ENCODE measurements at regions not wholly inside any gene's neighbourhood (a gene's known extent, or its start where the extent isn't known, plus 50 kb on each side); places are given as distances from the start of the nearest gene placed in this dataset.

DNA sequence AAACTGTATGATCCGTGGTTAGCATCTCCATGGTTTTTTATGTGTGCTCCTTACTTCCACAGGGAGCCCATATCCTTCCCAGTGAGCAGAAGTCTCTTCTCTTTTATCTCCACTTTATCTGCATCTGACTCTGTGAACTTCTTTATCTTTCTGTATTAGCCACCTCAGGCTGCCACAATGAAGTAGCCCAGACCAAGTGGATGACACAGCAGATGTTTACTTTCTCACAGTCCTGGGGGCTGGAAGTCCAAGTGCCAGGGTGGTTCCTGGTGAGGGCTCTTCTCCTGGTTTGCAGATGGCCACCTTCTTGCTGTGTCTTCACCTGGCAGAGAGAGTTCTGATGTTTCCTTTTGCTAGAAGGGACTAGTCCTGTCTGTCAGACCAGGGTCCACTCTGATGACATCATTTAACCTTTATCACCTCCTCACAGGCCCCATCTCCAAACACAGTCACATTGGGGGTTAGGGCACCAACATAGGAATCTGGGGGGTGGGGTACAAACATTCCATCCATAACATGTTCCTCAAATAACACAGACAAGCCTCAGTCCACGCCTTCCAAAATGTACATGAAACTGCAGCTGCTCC, 108.5 kb upstream of the RNF32 start:
- no peaks in the 10 kb centered on the region for H3K79me1 ChIP-seq (ENCODE audit: low read depth in 1 of 2, low read length in 2 of 2)
- H3K23ac ChIP-seq (ENCODE audit: low read depth, low read length), result no peak overlapping the region
- ChIA-PET CTCF (no interaction called here), POLR2A (ENCODE audit: unreplicated experiment) (no interaction called here)
- no peak overlapping the region for H3K4ac ChIP-seq (ENCODE audit: low read depth, low read length)
- dilution Hi-C loops (cut with HindIII; ENCODE audit: low sequenced_read_pairs, unreplicated experiment), result no loop called here
- no peak overlapping the region for H3K4me2 ChIP-seq (ENCODE audit: low read depth, low read length)
- in situ Hi-C loops (cut with MboI; ENCODE audit: low sequenced_read_pairs), result no loop called here
- no peaks in the 10 kb centered on the region for H3K4me1 ChIP-seq (ENCODE audit: control insufficient read depth, insufficient read depth, low read length)
- H3K27ac ChIP-seq (ENCODE audit: insufficient read depth, low read length), result no peak overlapping the region
- no peak overlapping the region for H4K8ac ChIP-seq (ENCODE audit: low read depth in 2 of 2, low read length in 2 of 2)
- no peak overlapping the region for H2AFZ ChIP-seq (replicated peaks; ENCODE audit: low read length, poor library complexity)
- TF ChIP-seq MXI1 (IDR thresholded peaks at IDR 0.05; ENCODE audit: borderline replicate concordance, low read depth, low read length) (no peak), SMC3 (IDR thresholded peaks at IDR 0.05; ENCODE audit: low read depth, low read length) (no peak), RFX5 (IDR thresholded peaks at IDR 0.05; ENCODE audit: low read depth, low read length) (no peak), MAFK (IDR thresholded peaks at IDR 0.05; ENCODE audit: low read depth, low read length) (no peak), NFE2L2 (IDR thresholded peaks at IDR 0.05; ENCODE audit: low read depth, low read length) (no peak), CHD1 (IDR thresholded peaks at IDR 0.05; ENCODE audit: low read depth, low read length) (no peak), BHLHE40 (IDR thresholded peaks at IDR 0.05; ENCODE audit: low read depth, low read length) (no peak), MAZ (IDR thresholded peaks at IDR 0.05; ENCODE audit: borderline replicate concordance, low read depth, low read length) (no peak), FOS (IDR thresholded peaks at IDR 0.05; ENCODE audit: low read depth, low read length) (no peak), RCOR1 (IDR thresholded peaks at IDR 0.05; ENCODE audit: insufficient replicate concordance, low read length) (no peak), RAD21 (IDR thresholded peaks at IDR 0.05; ENCODE audit: low read length) (no peak), CTCF (conservative IDR thresholded peaks at IDR 0.05; ENCODE audit: low read depth, low read length) (no peak), POLR2A (IDR thresholded peaks at IDR 0.05; ENCODE audit: low read depth, low read length) (no peak), CEBPB (IDR thresholded peaks at IDR 0.05; ENCODE audit: low read depth, low read length) (no peak), USF2 (IDR thresholded peaks at IDR 0.05; ENCODE audit: low read depth, low read length) (no peak)
- H2BK15ac ChIP-seq (ENCODE audit: low read depth, low read length), result no peak overlapping the region
- H4K20me1 ChIP-seq (ENCODE audit: insufficient read depth, low read length), result no peaks in the 10 kb centered on the region
- H2BK120ac ChIP-seq (ENCODE audit: low read depth, low read length), result no peak overlapping the region
- H4K91ac ChIP-seq (ENCODE audit: insufficient read depth, low read depth, low read length), result no peak overlapping the region
- H2BK20ac ChIP-seq (ENCODE audit: low read depth, low read length), result no peak overlapping the region
- peaks cover 7% of the 10 kb centered on the region for H3K9me3 ChIP-seq (ENCODE audit: control insufficient read depth, insufficient read depth, low read length)
- WGBS, 2 experiments (ENCODE audit: extremely low coverage in 2 of 2, insufficient read length in 1 of 2), result no CpG with 5 or more reads among the region's 2 CpGs
- no peak overlapping the region for H3K4me3 ChIP-seq (ENCODE audit: insufficient read depth, low read depth, low read length)
- no peaks in the 10 kb centered on the region for H3K36me3 ChIP-seq (ENCODE audit: control insufficient read depth, insufficient read depth, low read length)
- H2AK5ac ChIP-seq (ENCODE audit: low read depth, low read length), result no peak overlapping the region
- H3K27me3 ChIP-seq (ENCODE audit: control insufficient read depth, insufficient read depth, low read length), result no peaks in the 10 kb centered on the region
- BruUV-seq (replicated peaks), result no TSS peak
- peak overlapping the region; percentile 78 for H2AK9ac ChIP-seq (replicated peaks; ENCODE audit: low read depth, low read length, poor library complexity)
- H3K14ac ChIP-seq (replicated peaks; ENCODE audit: low read depth, low read length), result no peak overlapping the region
- ATAC-seq (ENCODE audit: low read depth), result no peak
- no peak overlapping the region for H3K18ac ChIP-seq (ENCODE audit: low read depth, low read length)
- H3K56ac ChIP-seq (ENCODE audit: extremely low read depth, insufficient read depth, low read length), result no peak overlapping the region
- no peak overlapping the region for H3K9ac ChIP-seq (ENCODE audit: low read depth, low read length)
- H3K9me1 ChIP-seq (ENCODE audit: insufficient read depth, low read length), result no peaks in the 10 kb centered on the region
- H4K5ac ChIP-seq (ENCODE audit: low read depth, low read length), result no peak overlapping the region
- intact Hi-C loops (cut with micrococcal nuclease), result no loop called here
- DNase-seq, result no peak
- H2BK5ac ChIP-seq (ENCODE audit: low read depth, low read length, poor library complexity, severe bottlenecking), result no peak overlapping the region
